Heart right ventricle (tissue), 16 donors: ENCODE measurements at regions not wholly inside any gene's neighbourhood (a gene's known extent, or its start where the extent isn't known, plus 50 kb on each side); places are given as distances from the start of the nearest gene placed in this dataset.

Experiments used
- ATAC-seq, 8 donors: fragments of 200-7000 bp; cut with Tn5 transposase; one replicate each; pipeline ENCODE4 v1.9.1; 2020; ENCODE audit warnings: mild to moderate bottlenecking in 8 of 8, moderate library complexity in 8 of 8, moderate number of reproducible peaks in 1 of 8
- DNase-seq, 2 donors: peaks; one replicate each; pipeline ENCODE4 v3.0.0-alpha.2; 2020
- H3K27ac ChIP-seq, 10 donors: fragments of 200-600 bp; sonication (generic) in 2 of 10; one replicate each; pipeline versions ENCODE4 v1.5.0 to v1.8.0; 2020 to 2022; ENCODE audit warnings: mild to moderate bottlenecking in 3 of 10
- H3K27me3 ChIP-seq, 7 donors: fragments of 200-600 bp; one replicate each; pipeline ENCODE4 v1.8.0; 2021 to 2022; ENCODE audit warnings: mild to moderate bottlenecking in 2 of 7
- H3K36me3 ChIP-seq, 9 donors: fragments of 200-600 bp; sonication (generic) in 1 of 9; one replicate each; pipeline versions ENCODE4 v1.5.0 to v1.8.0; 2020 to 2022; ENCODE audit warnings: mild to moderate bottlenecking in 2 of 9
- H3K4me1 ChIP-seq, 9 donors: fragments of 200-600 bp; sonication (generic) in 1 of 9; one replicate each; pipeline versions ENCODE4 v1.5.0 to v1.8.0; 2020 to 2022; ENCODE audit warnings: mild to moderate bottlenecking in 4 of 9
- H3K4me3 ChIP-seq, 10 donors: fragments of 200-600 bp; sonication (generic) in 2 of 10; one replicate each; pipeline versions ENCODE4 v1.5.0 to v1.8.0; 2020 to 2022; ENCODE audit warnings: mild to moderate bottlenecking in 7 of 10, moderate library complexity in 2 of 10
- H3K9me3 ChIP-seq, 11 donors: fragments of 200-600 bp in 10 of 11; sonication (generic) in 2 of 11; one replicate each; pipeline versions ENCODE4 v1.5.0 to v1.8.0; 2013 to 2022; ENCODE audit warnings: mild to moderate bottlenecking in 2 of 11, control low read depth in 1 of 11, moderate library complexity in 1 of 11
- CTCF ChIP-seq, 9 donors: fragments of 200-600 bp; sonication (generic) in 2 of 9; IDR thresholded peaks; one replicate each; pipeline versions ENCODE4 v1.5.0 to v1.8.0; 2021 to 2022; ENCODE audit warnings: antibody characterized with exemption in 9 of 9, mild to moderate bottlenecking in 5 of 9, moderate library complexity in 1 of 9
- WGBS, 2 donors: extraction: QIAGEN DNeasy Blood & Tissue Kit; methylation state at CpG; one replicate each; pipeline ENCODE4 v1.1.7; 2013; ENCODE audit warnings: inconsistent platforms in 1 of 2; 5-methylcytosine and 5-hydroxymethylcytosine counted together
- intact Hi-C, 10 donors: fragments of 100-400 bp; cut with DNase I; formaldehyde crosslinking; loops; one replicate each; pipeline versions ENCODE4 v1.11.1 to v1.14.2; 2022
- donor health status: Arrhythmogenic right ventricular cardiomyopathy.
- donor health status: ischemic (EF 13 %, LVEDD 7.1; RV severe dilation, severe dysfunction).
- donor health status: healthy with polysubstance abuse.
- donor health status: DM: no; HTN: yes; CAD: no.
- donor health status: DM: no; HTN: no; CAD: no.
- donor health status: ischemic (EF 25% LVEDD 6.9; RV normal size, moderate dysfunction).
- donor health status: ischemic (EF 25% LVEDD 5.7; RV mildly dilated, moderate dysfunction).
- donor health status: healthy.
- donor health status: DM: yes; HTN: yes; CAD: no.
- donor health status: Ischemic cardiomyopathy.
- donor health status: ischemic (EF 35%, LVEDD 5.7; RV mildly dilated, moderate dysfunction).
- donor health status: nonischemic (EF 11% LVEDD 7.7; RV severe dilation, severe dysfunction).
- donor health status: DM: yes; HTN: yes; CAD: no.
- donor health status: PGD.
- donor health status: ischemic (EF 29% LVEDD 5.4; RV normal size, mild dysfunction).
- donor health status: nonischemic (EF 23%, LVEDD 6.1; RV moderate dilation, normal function).

- H3K36me3 ChIP-seq, result no peaks in the 10 kb centered on the region
- ATAC-seq (no peak), DNase-seq (no peak)
- WGBS, 2 donors, result 75 to 80% methylated on average over 1 of the region's 1 CpG
- no peak overlapping the region for H3K4me3 ChIP-seq
- no peaks in the 10 kb centered on the region for H3K9me3 ChIP-seq
- H3K27ac ChIP-seq, result no peak overlapping the region
- TF ChIP-seq CTCF (IDR thresholded peaks at IDR 0.05), result no peak
- no peaks in the 10 kb centered on the region for H3K27me3 ChIP-seq
- no peaks in the 10 kb centered on the region for H3K4me1 ChIP-seq
- intact Hi-C loops, result no loop called here
Observed at GRCh38 chr3:163601426-163601825, 1476.9 kb downstream of the SI start.

- no peak for TF ChIP-seq CTCF (IDR thresholded peaks at IDR 0.05)
- WGBS, 2 donors, result 80 to 86% methylated on average over 2 of the region's 2 CpGs
- H3K4me1 ChIP-seq, result no peaks in the 10 kb centered on the region
- no peak overlapping the region for H3K4me3 ChIP-seq
- DNase-seq (no peak), ATAC-seq (no peak)
- no peaks in the 10 kb centered on the region for H3K27me3 ChIP-seq
- no peaks in the 10 kb centered on the region for H3K36me3 ChIP-seq
- intact Hi-C loops, result no loop called here
- H3K27ac ChIP-seq, result no peak overlapping the region
- H3K9me3 ChIP-seq, result peaks cover 0 to 42% (median 0%) of the 10 kb centered on the region in 11 donors
Observed at GRCh38 chr3:163587342-163587741, 1491.0 kb downstream of the SI start.

- no peaks in the 10 kb centered on the region for H3K36me3 ChIP-seq
- H3K27me3 ChIP-seq, result no peaks in the 10 kb centered on the region
- no peak for DNase-seq
- H3K9me3 ChIP-seq, result peaks cover 0 to 47% (median 0%) of the 10 kb centered on the region in 11 donors
- WGBS, 2 donors, result 90 to 94% methylated on average over 1 of the region's 1 CpG
- no peak for TF ChIP-seq CTCF (IDR thresholded peaks at IDR 0.05)
- H3K4me3 ChIP-seq, result no peak overlapping the region
- no peak overlapping the region for H3K27ac ChIP-seq
- intact Hi-C loops, result no loop called here
- H3K4me1 ChIP-seq, result no peaks in the 10 kb centered on the region
- no peak for ATAC-seq
Observed at GRCh38 chr3:163582967-163583366, 1495.3 kb downstream of the SI start.

GRCh38 chr3:163577271-163577670, 1501.0 kb downstream of the SI start:
- WGBS, 2 donors, result 74 to 75% methylated on average over 3 of the region's 3 CpGs
- H3K36me3 ChIP-seq, result no peaks in the 10 kb centered on the region

More at GRCh38 chr3:163577271-163577670, 1501.0 kb downstream of the SI start:
- DNase-seq, result no peak
- no peak for ATAC-seq
- Histone ChIP-seq H3K9me3 (peaks cover 0 to 18% (median 0%) of the 10 kb centered on the region in 11 donors), H3K27ac (no peak overlapping the region), H3K4me3 (no peak overlapping the region), H3K27me3 (no peaks in the 10 kb centered on the region), H3K4me1 (no peaks in the 10 kb centered on the region)
- intact Hi-C loops, result no loop called here
- TF ChIP-seq CTCF (IDR thresholded peaks at IDR 0.05), result no peak
